ENCODE measurements at regions not wholly inside any gene's neighbourhood (a gene's known extent, or its start where the extent isn't known, plus 50 kb on each side); places are given as distances from the start of the nearest gene placed in this dataset.

DNA sequence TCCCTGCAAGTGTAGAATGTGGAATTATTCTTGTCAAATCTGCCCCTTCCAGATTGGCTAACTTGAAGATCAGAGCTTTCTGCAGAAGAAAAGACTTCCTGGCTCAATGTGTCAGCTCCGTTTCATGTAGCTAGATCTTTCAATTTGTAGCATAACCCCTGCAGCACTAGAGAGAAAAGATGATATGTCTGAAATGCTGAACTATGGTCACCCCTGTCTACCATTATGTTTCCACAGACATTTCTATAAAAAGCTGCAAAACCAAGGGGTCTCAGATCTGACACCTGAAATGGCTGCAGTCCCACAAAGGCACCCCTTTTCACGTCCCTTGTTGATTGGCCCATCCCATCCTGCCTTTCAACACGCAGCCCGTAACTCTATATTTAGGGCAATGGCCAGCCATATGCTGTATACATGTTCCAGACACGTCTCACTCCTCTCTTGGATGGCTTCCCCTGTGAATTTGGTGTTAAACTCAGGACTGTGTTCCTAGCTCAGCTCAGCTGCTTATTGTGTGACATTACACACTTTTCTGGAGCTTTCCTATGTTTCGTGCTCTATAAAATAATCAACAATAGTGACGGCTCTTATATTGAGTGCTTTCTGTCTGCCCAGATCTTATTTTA is 648.6 kb upstream of the CELF2 start:
- DNase-seq (ENCODE audit: low read depth, low spot score) = no peak
- H3K4me3 ChIP-seq (ENCODE audit: low read length) = no peak overlapping the region

GRCh38 chr10:10385831-10386230 is 631.8 kb upstream of the CELF2 start:
- H3K4me3 ChIP-seq (ENCODE audit: low read length) = no peak overlapping the region
- no peak for DNase-seq (ENCODE audit: low read depth, low spot score)

DNA sequence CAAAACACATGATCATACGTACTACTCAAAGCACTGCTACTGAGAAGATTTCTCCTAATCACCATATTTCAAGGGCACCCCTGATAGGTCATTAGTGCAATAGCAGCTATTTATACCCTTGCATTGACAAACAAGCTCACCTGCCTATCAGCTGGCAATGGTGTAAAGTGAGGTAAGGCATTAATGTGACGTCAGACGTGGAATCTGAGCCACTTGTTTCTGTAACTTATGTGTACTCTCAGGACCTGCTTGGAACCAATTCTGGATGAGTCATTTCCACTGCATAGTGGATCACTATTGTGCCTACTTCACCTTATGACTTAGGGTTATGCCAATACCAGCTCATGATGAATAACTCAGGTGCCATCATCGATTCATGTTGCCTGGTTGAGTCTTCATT is 628.5 kb upstream of the CELF2 start:
- DNase-seq (ENCODE audit: low read depth, low spot score) = no peak
- H3K4me3 ChIP-seq (ENCODE audit: low read length) = no peak overlapping the region

DNA sequence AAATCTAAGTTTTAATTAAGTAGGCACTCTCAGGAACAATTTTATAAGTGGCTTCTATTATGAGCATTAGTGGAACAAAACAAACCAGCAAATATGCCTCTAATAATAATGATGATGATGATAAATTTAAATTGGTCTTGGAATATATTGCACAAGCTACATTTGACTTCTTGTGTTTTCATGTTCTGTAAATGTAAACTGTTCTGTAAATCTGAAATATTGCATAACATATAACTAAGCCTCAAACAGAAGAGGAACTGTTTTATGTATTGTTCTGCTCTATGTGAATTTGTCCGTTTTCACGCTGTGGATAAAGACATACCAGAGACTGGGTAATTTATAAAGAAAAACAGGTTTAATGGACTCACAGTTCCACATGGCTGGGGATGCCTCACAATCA is 625.2 kb upstream of the CELF2 start:
- DNase-seq (ENCODE audit: low read depth, low spot score) = no peak
- H3K4me3 ChIP-seq (ENCODE audit: low read length) = no peak overlapping the region

- DNase-seq (ENCODE audit: low read depth, low spot score) = no peak
- H3K4me3 ChIP-seq (ENCODE audit: low read length) = no peak overlapping the region
These were observed 622.6 kb upstream of the CELF2 start for GRCh38 chr10:10394933-10395658.

GRCh38 chr10:10396601-10397000 is 621.1 kb upstream of the CELF2 start:
- DNase-seq (ENCODE audit: low read depth, low spot score) = no peak

DNA sequence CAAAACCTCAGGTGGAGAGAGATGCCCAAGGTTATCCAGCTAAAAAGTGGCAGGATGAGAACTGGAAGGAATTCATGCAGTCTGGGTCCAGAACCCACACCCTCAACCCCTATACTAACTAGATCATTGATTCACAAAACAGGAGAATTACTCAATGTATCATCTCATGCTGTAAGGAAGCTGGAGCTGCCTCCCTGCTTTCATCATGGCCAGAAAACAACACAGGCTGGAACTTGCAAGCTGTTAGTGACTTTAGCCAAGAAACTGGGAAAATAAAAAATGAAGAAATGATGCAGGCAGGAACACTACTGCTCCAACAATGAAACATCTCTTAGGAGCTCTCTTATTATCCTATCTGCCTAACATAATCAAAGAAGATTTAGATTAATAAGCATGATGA is 619.8 kb upstream of the CELF2 start:
- no peak overlapping the region for H3K4me3 ChIP-seq (ENCODE audit: low read length)
- no peak for DNase-seq (ENCODE audit: low read depth, low spot score)

More at GRCh38 chr10:10396601-10397000, 621.1 kb upstream of the CELF2 start:
- H3K4me3 ChIP-seq (ENCODE audit: low read length) = no peak overlapping the region

DNA sequence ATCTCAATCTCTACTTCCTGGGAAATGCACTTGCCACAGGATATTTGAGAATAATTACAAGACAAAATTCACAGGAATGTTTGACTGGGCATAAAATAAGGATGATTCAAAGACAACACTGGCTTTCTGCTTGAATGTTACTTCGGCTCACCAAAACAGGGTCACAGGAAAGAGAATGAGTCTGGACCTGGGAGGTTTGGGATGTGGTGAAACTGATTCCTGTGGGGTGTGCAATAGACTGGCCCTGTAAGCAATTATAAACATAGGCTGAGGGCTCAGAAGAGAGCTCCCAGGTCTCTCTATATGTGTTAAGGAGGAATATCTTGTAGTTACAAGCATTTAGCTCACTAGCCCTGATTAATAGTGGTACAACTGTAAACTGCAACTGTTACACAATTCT is 613.9 kb upstream of the CELF2 start:
- no peak for DNase-seq (ENCODE audit: low read depth, low spot score)
- no peak overlapping the region for H3K4me3 ChIP-seq (ENCODE audit: low read length)

DNA sequence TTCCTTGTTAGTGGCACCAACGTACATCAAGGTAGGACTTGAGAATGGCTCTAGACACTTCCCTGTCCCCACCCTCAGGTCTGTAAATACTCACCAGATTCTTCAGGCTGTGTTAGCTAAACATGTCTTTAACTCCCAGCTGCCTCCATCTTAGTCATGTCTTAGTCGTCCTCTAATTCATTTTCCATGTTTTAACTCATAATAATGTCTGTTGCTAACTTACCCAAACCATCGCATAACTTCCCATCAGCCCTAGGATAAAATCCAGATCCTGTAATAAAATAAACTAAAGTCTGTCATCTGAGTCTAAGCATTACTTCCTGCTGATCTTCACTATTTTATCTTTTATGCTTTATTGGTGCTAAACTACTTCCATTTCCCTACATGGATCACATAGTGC is 600.0 kb upstream of the CELF2 start:
- no peak for DNase-seq (ENCODE audit: low read depth, low spot score)
- H3K4me3 ChIP-seq (ENCODE audit: low read length) = no peak overlapping the region

DNA sequence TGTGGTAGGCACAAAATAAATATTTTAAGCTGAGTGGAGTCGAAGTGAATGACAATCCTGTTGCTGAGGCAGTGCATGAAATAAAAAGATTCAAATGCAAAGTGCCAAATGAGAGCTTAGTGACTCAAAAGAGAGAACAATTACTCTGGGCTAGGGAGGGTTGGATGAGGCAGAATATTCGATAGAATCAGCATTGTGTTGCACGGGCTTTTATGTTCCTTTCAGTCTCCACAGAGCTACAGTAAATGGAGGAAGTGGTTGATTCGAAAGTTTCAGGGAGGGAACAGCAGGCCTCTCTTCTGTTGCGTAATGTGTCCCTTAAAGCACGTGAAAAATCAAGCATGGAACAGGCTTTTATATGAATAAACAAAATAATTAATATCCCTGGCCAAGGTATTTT is 599.3 kb upstream of the CELF2 start:
- no peak overlapping the region for H3K4me3 ChIP-seq (ENCODE audit: low read length)
- DNase-seq (ENCODE audit: low read depth, low spot score) = peak; percentile 63

DNA sequence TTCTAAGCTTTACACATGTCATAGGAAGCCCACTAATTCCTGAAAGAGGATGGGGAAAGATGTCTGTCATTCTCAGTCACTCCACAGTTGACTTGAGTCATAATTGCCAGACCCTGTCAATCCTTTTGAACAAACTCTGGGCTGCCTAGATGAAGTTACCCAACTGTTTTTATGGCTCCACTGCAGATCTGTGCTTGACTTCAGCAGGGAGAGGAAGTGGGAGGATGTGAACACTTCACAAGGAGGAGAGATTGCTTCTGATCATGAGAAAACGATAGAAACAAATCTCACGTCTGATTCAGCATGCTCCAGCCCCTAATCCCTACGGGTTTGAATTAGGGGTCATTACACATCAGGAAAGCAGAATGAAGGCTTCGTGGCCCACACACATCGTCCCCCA is 596.6 kb upstream of the CELF2 start:
- H3K4me3 ChIP-seq (ENCODE audit: low read length) = no peak overlapping the region
- peak; percentile 32 for DNase-seq (ENCODE audit: low read depth, low spot score)

DNA sequence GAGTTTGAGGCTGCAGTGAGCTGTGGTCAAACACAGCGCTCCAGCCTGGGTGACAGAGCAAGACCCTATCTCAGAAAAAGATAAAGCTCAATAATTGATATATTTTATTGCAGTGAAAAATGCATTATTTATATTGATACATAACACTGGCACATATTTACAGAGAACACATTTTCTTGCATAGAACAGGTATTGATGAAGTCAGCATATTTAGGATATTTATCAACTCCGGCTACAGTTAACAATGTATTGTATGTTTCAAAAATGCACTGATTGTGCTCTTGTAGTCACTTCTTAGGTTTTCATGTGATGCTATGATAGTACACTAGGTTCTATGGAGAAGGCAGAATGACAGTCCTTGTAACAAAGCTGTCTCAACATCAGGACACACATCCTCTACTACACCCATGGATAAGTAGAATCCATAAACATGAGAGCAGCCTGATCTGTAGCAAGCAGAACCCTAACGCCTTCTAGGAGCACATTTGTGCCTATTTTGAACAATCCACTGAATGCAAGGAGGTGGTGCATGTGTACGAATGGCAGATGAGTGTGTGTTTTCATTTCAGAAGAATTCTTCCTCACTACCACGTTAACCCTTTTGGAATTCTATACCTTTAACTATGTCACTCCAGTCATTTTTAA is 586.1 kb upstream of the CELF2 start:
- no peak for DNase-seq (ENCODE audit: low read depth, low spot score)
- H3K4me3 ChIP-seq (ENCODE audit: low read length) = no peak overlapping the region

- no peak overlapping the region for H3K4me3 ChIP-seq (ENCODE audit: low read length)
- no peak for DNase-seq (ENCODE audit: low read depth, low spot score)
These were observed 585.2 kb upstream of the CELF2 start for GRCh38 chr10:10432296-10433035.

DNA sequence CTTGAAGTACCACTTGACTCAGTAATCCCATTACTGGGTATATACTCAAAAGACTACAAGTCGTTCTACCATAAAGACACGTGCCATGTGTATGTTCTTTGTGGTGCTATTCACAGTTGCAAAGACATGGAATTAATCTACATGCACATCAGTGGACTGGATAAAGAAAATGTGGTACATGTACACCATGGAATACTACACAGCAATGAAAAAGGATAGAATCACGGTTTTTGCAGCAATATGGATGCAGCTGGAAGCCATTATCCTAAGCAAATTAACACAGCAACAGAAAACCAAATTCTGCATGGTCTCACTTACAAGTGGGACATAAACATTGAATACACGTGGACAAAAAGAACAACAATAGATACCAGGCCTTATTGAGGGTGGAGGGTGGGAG is 583.4 kb upstream of the CELF2 start:
- H3K4me3 ChIP-seq (ENCODE audit: low read length) = no peak overlapping the region
- no peak for DNase-seq (ENCODE audit: low read depth, low spot score)

DNA sequence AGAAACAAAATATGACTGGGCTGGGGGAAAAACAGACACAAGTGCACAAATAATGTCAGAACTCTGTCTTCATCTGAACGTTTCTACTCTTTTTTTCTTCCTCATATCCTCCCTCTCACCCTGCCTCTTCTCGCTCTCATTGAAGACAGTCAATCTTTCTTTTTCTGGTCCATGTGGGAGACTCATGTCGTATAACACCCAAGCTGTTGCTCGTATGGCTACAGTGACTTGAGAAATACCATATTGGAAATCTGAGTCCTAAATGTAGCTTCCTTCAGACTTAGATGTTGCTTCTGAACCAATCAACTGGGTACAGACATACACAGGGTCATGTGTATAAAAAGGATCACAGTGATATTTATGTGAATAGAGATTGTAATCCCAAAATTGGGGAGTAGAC is 579.8 kb upstream of the CELF2 start:
- no peak overlapping the region for H3K4me3 ChIP-seq (ENCODE audit: low read length)
- DNase-seq (ENCODE audit: low read depth, low spot score) = no peak

DNA sequence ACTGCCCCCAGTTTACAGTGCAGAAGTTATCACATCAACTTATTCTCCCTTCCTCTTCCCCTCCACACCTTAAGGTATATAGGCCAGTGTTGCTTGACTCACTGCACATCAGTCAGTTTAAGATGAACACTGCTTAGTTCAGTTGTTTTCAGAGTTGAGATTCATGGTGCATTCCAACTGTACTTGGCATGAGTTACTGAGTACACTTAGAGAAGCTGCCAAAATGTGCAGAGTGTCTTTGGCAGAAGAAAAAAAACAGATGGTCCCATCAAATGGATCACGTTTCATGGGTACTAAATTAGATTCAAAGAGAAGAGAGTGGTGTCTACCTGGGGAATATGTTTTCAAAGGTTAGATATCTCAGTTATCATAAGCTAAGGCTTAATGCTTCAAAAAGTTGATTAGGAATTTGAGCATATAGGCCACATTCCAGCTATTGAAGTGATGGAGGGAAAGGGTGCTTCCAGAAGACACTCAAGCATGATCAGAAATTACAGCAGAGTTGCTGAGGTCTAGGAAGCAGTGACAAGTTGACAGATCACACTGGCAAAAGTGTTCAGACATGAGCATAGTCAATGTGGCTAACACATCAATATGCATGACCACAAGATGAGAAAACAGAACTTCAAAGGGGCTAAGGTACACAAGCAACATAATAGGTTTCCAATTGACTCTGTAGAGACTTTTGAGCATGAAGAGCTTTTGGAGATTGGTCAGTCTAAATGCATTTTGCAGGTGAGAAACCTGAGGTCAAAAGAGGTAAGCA is 579.2 kb upstream of the CELF2 start:
- no peak for DNase-seq (ENCODE audit: low read depth, low spot score)
- no peak overlapping the region for H3K4me3 ChIP-seq (ENCODE audit: low read length)

DNA sequence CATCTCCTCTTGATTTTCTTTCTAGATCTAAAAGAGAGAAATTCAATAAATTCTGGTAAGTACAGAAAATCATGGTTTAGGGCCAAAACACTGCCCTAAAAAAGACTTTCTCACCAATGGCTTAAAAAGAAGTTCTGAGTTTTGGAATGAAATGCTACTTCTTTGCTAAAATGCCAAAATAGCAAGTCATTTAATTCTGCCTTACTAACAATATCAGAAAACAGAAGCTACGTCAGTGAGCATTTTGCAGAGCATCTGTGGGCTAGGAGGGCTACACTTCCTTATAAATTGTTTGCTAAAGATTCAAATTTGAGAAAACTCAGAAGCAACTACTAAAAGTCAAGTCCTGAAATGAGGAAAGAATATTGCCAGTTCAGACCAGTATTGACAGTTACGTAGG is 560.8 kb upstream of the CELF2 start:
- H3K4me3 ChIP-seq (ENCODE audit: low read length) = no peak overlapping the region
- no peak for DNase-seq (ENCODE audit: low read depth, low spot score)

DNA sequence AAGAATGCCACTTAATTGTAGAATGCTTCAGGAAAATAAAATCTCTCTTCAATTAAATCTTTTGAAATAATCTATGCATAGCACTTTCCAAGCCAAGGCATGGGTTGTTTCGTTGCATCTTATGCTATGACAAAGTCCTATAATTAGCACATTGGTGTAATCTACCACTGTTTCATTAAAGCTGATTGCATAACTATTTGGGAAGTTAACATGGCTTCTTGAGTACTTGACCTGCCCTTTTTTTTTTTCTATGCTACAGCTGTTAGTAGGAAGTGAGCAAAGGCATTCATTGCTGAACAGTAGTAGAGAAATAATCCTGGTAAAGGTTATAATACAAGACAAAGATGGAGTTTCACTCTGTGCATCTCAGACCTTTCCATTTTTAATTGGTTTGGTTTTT is 557.2 kb upstream of the CELF2 start:
- no peak overlapping the region for H3K4me3 ChIP-seq (ENCODE audit: low read length)
- DNase-seq (ENCODE audit: low read depth, low spot score) = no peak

DNA sequence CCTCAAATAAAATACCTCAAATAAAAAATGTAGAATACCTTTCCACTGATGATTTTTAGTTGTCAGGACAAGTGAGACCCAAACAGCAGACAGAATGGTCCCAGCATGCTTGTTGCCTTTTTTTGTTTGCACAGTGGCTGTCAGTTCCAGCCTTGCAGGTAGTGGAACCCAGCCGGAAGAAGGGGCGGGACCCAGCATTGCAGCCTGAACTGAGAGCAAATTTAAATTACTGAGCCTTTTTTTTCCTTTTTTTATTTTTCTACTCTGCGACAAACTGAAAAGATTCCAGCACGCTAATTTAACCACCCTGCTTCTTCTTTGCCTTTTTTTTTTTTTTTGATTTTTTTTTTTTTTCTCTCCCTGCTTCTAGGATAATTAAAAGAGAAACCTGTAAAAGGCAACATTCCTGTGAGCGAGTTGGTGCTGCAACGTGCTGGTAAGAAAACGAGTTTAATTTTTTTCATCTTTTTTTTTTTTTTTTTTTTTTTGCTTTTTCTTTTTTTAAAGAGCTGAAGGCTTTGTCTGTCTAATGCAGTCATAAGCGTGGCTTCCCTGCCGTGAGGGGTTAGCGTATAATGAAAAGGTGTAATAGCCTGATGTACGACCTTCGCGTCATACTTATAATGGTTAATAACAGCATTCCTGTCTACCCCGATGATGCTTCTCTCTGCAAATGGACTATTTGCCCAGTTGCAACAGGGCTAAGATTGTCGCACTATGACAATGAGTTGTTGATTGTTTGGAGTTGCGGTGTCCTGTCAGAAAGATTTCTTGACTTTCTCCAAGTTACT is 555.3 kb upstream of the CELF2 start:
- no peak for DNase-seq (ENCODE audit: low read depth, low spot score)
- no peak overlapping the region for H3K4me3 ChIP-seq (ENCODE audit: low read length)
